K562 (cell line): ENCODE measurements at regions not wholly inside any gene's neighbourhood (a gene's known extent, or its start where the extent isn't known, plus 50 kb on each side); places are given as distances from the start of the nearest gene placed in this dataset.

Source experiments
- ATAC-seq: fragments of 200-7000 bp; cut with Tn5 transposase; 3 replicates; pipeline ENCODE4 v1.9.1; 2020; ENCODE audit warnings: moderate library complexity
- BruUV-seq: library from RNA; stranded (reverse); fragments of 400-500 nt; replicated peaks from 2 replicates; lab custom pipeline; 2021; lab: Mats Ljungman, UMichigan
- CTCF ChIA-PET: fragments of 300-600 bp; formaldehyde crosslinking; extraction: SDS; loops from one replicate; lab custom pipeline; 2021; ENCODE audit warnings: low intra/inter-chr PET ratio; lab: Yijun Ruan, JAX
- POLR2A ChIA-PET: fragments of 300-600, 350-650 bp; sonication (Branson Sonifier 250); formaldehyde crosslinking; extraction: SDS; loops from one replicate; lab custom pipeline; 2021; ENCODE audit warnings: antibody characterized with exemption, inconsistent platforms; lab: Yijun Ruan, JAX
- DNase-seq, 4 experiments: peaks; one replicate each; pipeline versions ENCODE4 v3.0.0 to v3.0.0-alpha.2; 2011 to 2018; ENCODE audit warnings: low spot score in 3 of 4, mixed read lengths in 3 of 4; ENCODE audit errors: extremely low read depth in 1 of 4
- FAIRE-seq: peaks from 2 replicates; lab custom pipeline; 2011; peaks lifted over from hg19 to GRCh38; lab: Jason Lieb, UNC
- H2AFZ ChIP-seq: 2 replicates; pipeline ENCODE4 v1.6.0; 2011; ENCODE audit warnings: low read depth, low read length, control low read depth, inconsistent platforms
- H3K27ac ChIP-seq: fragments of 200-600 bp; 3 replicates; pipeline ENCODE4 v1.8.0; 2011; ENCODE audit warnings: low read depth, mild to moderate bottlenecking, control low read depth, inconsistent platforms, low read length, moderate library complexity, mixed read lengths; ENCODE audit errors: extremely low read depth
- H3K27me3 ChIP-seq, 2 experiments: fragments of 300-600 bp in 1 of 2; 2 replicates in 1 of 2; 3 replicates in 1 of 2; pipeline versions ENCODE4 v1.6.0 to v1.8.0; 2011; ENCODE audit warnings: inconsistent platforms in 2 of 2, low read length in 2 of 2, mild to moderate bottlenecking in 1 of 2, mixed read lengths in 1 of 2, moderate library complexity in 1 of 2; ENCODE audit not compliant: control insufficient read depth in 2 of 2, insufficient read depth in 2 of 2
- H3K36me3 ChIP-seq: fragments of 300-600 bp; 3 replicates; pipeline ENCODE4 v1.8.0; 2011; ENCODE audit warnings: mild to moderate bottlenecking, low read length, inconsistent platforms; ENCODE audit not compliant: control insufficient read depth, insufficient read depth
- H3K4me1 ChIP-seq, 2 experiments: fragments of 200-600 bp in 1 of 2; replicated peaks in 1 of 2; 2 replicates in 1 of 2; 3 replicates in 1 of 2; pipeline versions ENCODE4 v1.5.1 to v1.8.0; 2011; ENCODE audit warnings: inconsistent platforms in 2 of 2, low read length in 2 of 2, mild to moderate bottlenecking in 1 of 2, mixed read lengths in 1 of 2, moderate library complexity in 1 of 2; ENCODE audit not compliant: control insufficient read depth in 2 of 2, insufficient read depth in 2 of 2
- H3K4me2 ChIP-seq: 2 replicates; pipeline ENCODE4 v1.6.1; 2011; ENCODE audit warnings: low read length, control low read depth, inconsistent platforms, mixed read lengths; ENCODE audit not compliant: insufficient read depth
- H3K4me3 ChIP-seq: fragments of 200-600 bp; sonication (generic), shearing (Covaris generic); 2 replicates; pipeline ENCODE4 v1.5.1; 2016; ENCODE audit warnings: control low read depth, inconsistent platforms
- H3K79me2 ChIP-seq: fragments of 200-600 bp; 3 replicates; pipeline ENCODE4 v1.8.0; 2011; ENCODE audit warnings: low read length, inconsistent platforms; ENCODE audit not compliant: control insufficient read depth, insufficient read depth
- H3K9ac ChIP-seq, 2 experiments: 2 replicates each; pipeline versions ENCODE4 v1.6.0 to v1.6.1; 2011; ENCODE audit warnings: low read depth in 2 of 2, low read length in 2 of 2, control low read depth in 1 of 2, inconsistent platforms in 1 of 2, mild to moderate bottlenecking in 1 of 2, mixed read lengths in 1 of 2; ENCODE audit not compliant: insufficient read depth in 1 of 2
- H3K9me1 ChIP-seq: one replicate; pipeline ENCODE4 v1.6.0; 2011; ENCODE audit warnings: inconsistent platforms, mild to moderate bottlenecking, low read length, moderate library complexity; ENCODE audit not compliant: control insufficient read depth, insufficient read depth
- H3K9me3 ChIP-seq: replicated peaks from 2 replicates; pipeline ENCODE4 v1.5.1; 2011; ENCODE audit warnings: low read depth, low read length, inconsistent platforms; ENCODE audit not compliant: control insufficient read depth, insufficient read depth
- H4K20me1 ChIP-seq: replicated peaks from 2 replicates; pipeline ENCODE4 v1.6.1; 2011; ENCODE audit warnings: low read length, inconsistent platforms, mixed read lengths; ENCODE audit not compliant: control insufficient read depth, insufficient read depth
- ATF2 ChIP-seq: sonication (generic); formaldehyde crosslinking; IDR thresholded peaks from 2 replicates; pipeline ENCODE4 v1.8.1; 2022; ENCODE audit warnings: missing genetic modification reagents
- BDP1 ChIP-seq: IDR thresholded peaks from 3 replicates; pipeline ENCODE4 v1.6.1; 2011; ENCODE audit not compliant: insufficient read length, insufficient read depth
- E2F3 ChIP-seq: fragments of 250-450 bp; sonication (Bioruptor Pico); IDR thresholded peaks from 2 replicates; pipeline ENCODE4 v1.4.0; 2020; ENCODE audit warnings: mild to moderate bottlenecking
- EGR1 ChIP-seq: fragments of 450-650 bp; conservative IDR thresholded peaks from 2 replicates; pipeline ENCODE4 v1.6.1; 2017; ENCODE audit warnings: mild to moderate bottlenecking
- GABPA ChIP-seq: fragments of 200-800 bp; sonication (Bioruptor generic); conservative IDR thresholded peaks from 2 replicates; pipeline ENCODE4 v1.6.1; 2016; ENCODE audit warnings: low read depth, missing genetic modification characterization, missing compliant biosample characterization
- HES1 ChIP-seq: fragments of 450-650 bp; IDR thresholded peaks from 2 replicates; pipeline ENCODE4 v1.6.1; 2016; ENCODE audit warnings: low read depth, mild to moderate bottlenecking, moderate library complexity
- ILF3 ChIP-seq: fragments of 450-650 bp; IDR thresholded peaks from 2 replicates; pipeline ENCODE4 v1.6.1; 2018; ENCODE audit warnings: antibody characterized with exemption, mild to moderate bottlenecking, moderate library complexity, borderline replicate concordance
- JUN ChIP-seq, 2 experiments: sonication (generic) in 1 of 2; formaldehyde crosslinking in 1 of 2; IDR thresholded peaks; 2 replicates each; pipeline versions ENCODE4 v1.6.1 to v1.8.0; 2012 to 2022; ENCODE audit warnings: borderline replicate concordance in 2 of 2, mild to moderate bottlenecking in 2 of 2, improper control_type of control experiment in 1 of 2, low read depth in 1 of 2, low read length in 1 of 2, missing genetic modification reagents in 1 of 2
- NFIX ChIP-seq: fragments of 250-450 bp; sonication (Bioruptor Pico); IDR thresholded peaks from 2 replicates; pipeline ENCODE4 v1.4.0; 2020; ENCODE audit warnings: low read depth, mild to moderate bottlenecking, moderate library complexity
- NR0B1 ChIP-seq: fragments of 450-650 bp; IDR thresholded peaks from one replicate; pipeline ENCODE4 v1.6.1; 2018; ENCODE audit warnings: mild to moderate bottlenecking, moderate library complexity; ENCODE audit not compliant: partially characterized antibody
- PML ChIP-seq: IDR thresholded peaks from 2 replicates; pipeline ENCODE4 v1.6.1; 2012; ENCODE audit warnings: low read length, inconsistent platforms
- SIN3A ChIP-seq, 2 experiments: fragments of 150-350 bp in 1 of 2; IDR thresholded peaks; 2 replicates each; pipeline ENCODE4 v1.6.1; 2011 to 2016; ENCODE audit warnings: borderline replicate concordance in 2 of 2, low read depth in 2 of 2, low read length in 2 of 2, mild to moderate bottlenecking in 2 of 2, moderate library complexity in 2 of 2; ENCODE audit not compliant: control insufficient read depth in 1 of 2
- XRCC4 ChIP-seq: IDR thresholded peaks from one replicate; pipeline ENCODE4 v1.6.1; 2011; ENCODE audit not compliant: insufficient read depth, insufficient read length; ENCODE audit errors: extremely low read depth
- ZNF778 ChIP-seq: fragments of 450-650 bp; formaldehyde crosslinking; IDR thresholded peaks from 2 replicates; pipeline ENCODE4 v1.4.0; 2020; ENCODE audit warnings: mild to moderate bottlenecking, moderate library complexity
- WGBS: fragments of 100-300 bp; shearing (Covaris generic); methylation state at CpG from one replicate; pipeline ENCODE4 v1.1.6; 2016; ENCODE audit warnings: low coverage, mixed read lengths; ENCODE audit not compliant: insufficient coverage; ENCODE audit errors: missing lambda C conversion rate; 5-methylcytosine and 5-hydroxymethylcytosine counted together
- in situ Hi-C: fragments of 300-500 bp; cut with MboI; formaldehyde crosslinking; loops from 4 replicates; pipeline ENCODE4 v1.15.0; 2018; ENCODE audit warnings: inconsistent platforms, mixed read lengths
- intact Hi-C: fragments of 100-400 bp; cut with micrococcal nuclease; formaldehyde crosslinking; loops from 2 replicates; pipeline ENCODE4 v1.14.2; 2022

- no TSS peak for BruUV-seq
- no peaks in the 10 kb centered on the region for H3K9me1 ChIP-seq
- no peaks in the 10 kb centered on the region for H3K4me1 ChIP-seq
- in situ Hi-C loops (no loop called here), intact Hi-C loops (no loop called here)
- CTCF ChIA-PET, result no interaction called here
- H4K20me1 ChIP-seq, result no peaks in the 10 kb centered on the region
- H3K27ac ChIP-seq, result no peak overlapping the region
- TF ChIP-seq HES1, result no peak
- no peak for TF ChIP-seq SIN3A (IDR thresholded peaks at IDR 0.05; ENCODE audit: borderline replicate concordance in 2 of 2, control insufficient read depth in 1 of 2, low read depth in 2 of 2, low read length in 2 of 2)
- no peak for TF ChIP-seq NFIX (CRISPR knock-in tag)
- no peak for TF ChIP-seq NR0B1
- no peak for TF ChIP-seq PML
- TF ChIP-seq GABPA (tag), result no peak
- TF ChIP-seq ILF3, result no peak
- TF ChIP-seq ZNF778 (CRISPR knock-in tag), result no peak
- TF ChIP-seq E2F3 (CRISPR knock-in tag), result no peak
- TF ChIP-seq JUN (IDR thresholded peaks at IDR 0.05; ENCODE audit: borderline replicate concordance, low read depth, low read length), result no peak
- TF ChIP-seq JUN (CRISPR knock-in tag; IDR thresholded peaks at IDR 0.05; ENCODE audit: borderline replicate concordance), result no peak
- no peak for TF ChIP-seq BDP1
- no peak for TF ChIP-seq XRCC4
- no peak for TF ChIP-seq EGR1
- no peak for TF ChIP-seq ATF2
- H3K79me2 ChIP-seq, result no peaks in the 10 kb centered on the region
- FAIRE-seq, result no peak
- ATAC-seq, result no peak
- POLR2A ChIA-PET, result no interaction called here
- no peak overlapping the region for H3K4me3 ChIP-seq
- no peaks in the 10 kb centered on the region; the same call in 1 of the 2 replicates for H3K9me3 ChIP-seq
- H3K36me3 ChIP-seq, result no peaks in the 10 kb centered on the region
- H3K4me2 ChIP-seq, result no peak overlapping the region
- H3K27me3 ChIP-seq, result no peaks in the 10 kb centered on the region
- no peak for DNase-seq
- no peak overlapping the region for H3K9ac ChIP-seq
- WGBS, result 7% methylated on average over 1 of the region's 1 CpG
- no peak overlapping the region for H2AFZ ChIP-seq
These were observed 352.6 kb upstream of the TGFBR2 start for GRCh38 chr3:30253832-30254231.
